Naive B cell (primary cell): ENCODE measurements at regions not wholly inside any gene's neighbourhood (a gene's known extent, or its start where the extent isn't known, plus 50 kb on each side); places are given as distances from the start of the nearest gene placed in this dataset.
"Not testable (repeated sequence)": the region's sequence is repeated elsewhere in the genome, so short reads cannot be mapped to it uniquely, and the experiment has no call there.

Source experiments
- ATAC-seq, 2 donors: fragments of 150-1000 bp; cut with Tn5 transposase; 2 replicates each; pipeline ENCODE4 v1.10.0; 2021; ENCODE audit warnings: low read depth in 2 of 2, mild to moderate bottlenecking in 2 of 2, moderate library complexity in 2 of 2
- DNase-seq: peaks from one replicate; pipeline ENCODE4 v3.0.0; 2022
- H3K27ac Mint-ChIP-seq, 6 donors: one replicate each; pipeline ENCODE4 v1.8.0; 2020 to 2022; ENCODE audit warnings: mild to moderate bottlenecking in 6 of 6, mixed read lengths in 6 of 6, moderate library complexity in 5 of 6, inconsistent platforms in 2 of 6
- H3K27me3 Mint-ChIP-seq, 3 donors: one replicate each; pipeline ENCODE4 v1.8.0; 2021 to 2022; ENCODE audit warnings: mixed read lengths in 3 of 3, mild to moderate bottlenecking in 1 of 3
- H3K36me3 Mint-ChIP-seq, 2 donors: one replicate each; pipeline ENCODE4 v1.8.0; 2020 to 2022; ENCODE audit warnings: mixed read lengths in 2 of 2, inconsistent platforms in 1 of 2, mild to moderate bottlenecking in 1 of 2
- H3K4me1 Mint-ChIP-seq, 3 donors: one replicate each; pipeline ENCODE4 v1.8.0; 2020 to 2022; ENCODE audit warnings: mixed read lengths in 3 of 3, inconsistent platforms in 1 of 3, mild to moderate bottlenecking in 1 of 3, moderate library complexity in 1 of 3
- H3K4me3 Mint-ChIP-seq, 8 donors: one replicate each; pipeline ENCODE4 v1.8.0; 2020 to 2022; ENCODE audit warnings: mild to moderate bottlenecking in 8 of 8, mixed read lengths in 8 of 8, moderate library complexity in 8 of 8, inconsistent platforms in 2 of 8
- H3K9me3 Mint-ChIP-seq, 7 donors: one replicate each; pipeline ENCODE4 v1.8.0; 2020 to 2022; ENCODE audit warnings: mixed read lengths in 7 of 7, mild to moderate bottlenecking in 5 of 7, inconsistent platforms in 2 of 7, moderate library complexity in 1 of 7

DNA sequence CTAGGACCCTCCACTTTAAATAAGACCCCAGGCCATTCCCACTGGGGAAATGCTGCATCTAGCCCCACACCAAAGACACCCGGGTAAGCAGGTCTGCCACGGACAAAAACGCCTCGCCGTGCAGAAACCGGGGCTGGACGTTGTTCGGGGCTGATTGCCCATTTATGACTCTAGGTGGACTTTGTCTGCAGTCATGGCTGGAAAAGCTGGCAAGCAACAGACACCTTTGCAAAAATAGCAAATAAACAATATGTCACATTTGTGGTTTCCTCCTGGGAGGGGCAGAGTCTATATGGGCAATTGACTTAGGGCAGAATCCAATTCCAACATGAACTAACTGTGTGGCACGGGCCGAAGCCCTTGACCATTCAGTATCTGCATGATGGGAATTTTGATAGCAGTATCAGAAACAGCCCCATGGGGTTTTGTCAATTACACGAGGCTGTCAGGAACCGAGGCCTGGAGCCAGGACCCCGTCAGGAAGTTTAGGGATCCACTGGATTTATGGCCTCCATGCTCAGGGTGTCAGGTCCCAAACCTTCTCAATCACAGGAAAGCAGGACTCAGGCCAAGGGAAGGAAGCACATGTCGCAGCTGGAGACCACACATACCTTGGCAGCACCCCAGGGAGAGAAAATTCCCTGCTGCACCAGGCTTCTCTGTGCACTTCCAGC lies 172.8 kb downstream of the OR4M2 start:
- not testable (repeated sequence) for ATAC-seq, H3K36me3 Mint-ChIP-seq, H3K9me3 Mint-ChIP-seq, DNase-seq
- Mint-ChIP-seq H3K27ac (peak overlapping the region in 1 of 6 donors; percentile 33), H3K4me1 (peaks cover 30 to 58% (median 47%) of the 10 kb centered on the region in 3 donors), H3K4me3 (peak overlapping the region in 5 of 8 donors; percentile 49 to 85 (median 59)), H3K27me3 (peaks cover 18 to 24% (median 19%) of the 10 kb centered on the region in 3 donors)

GRCh38 chr15:22253676-22254408 lies 173.5 kb downstream of the OR4M2 start:
- H3K27me3 Mint-ChIP-seq, result peaks cover 14 to 21% (median 15%) of the 10 kb centered on the region in 3 donors
- DNase-seq, result peak; percentile 60

DNA sequence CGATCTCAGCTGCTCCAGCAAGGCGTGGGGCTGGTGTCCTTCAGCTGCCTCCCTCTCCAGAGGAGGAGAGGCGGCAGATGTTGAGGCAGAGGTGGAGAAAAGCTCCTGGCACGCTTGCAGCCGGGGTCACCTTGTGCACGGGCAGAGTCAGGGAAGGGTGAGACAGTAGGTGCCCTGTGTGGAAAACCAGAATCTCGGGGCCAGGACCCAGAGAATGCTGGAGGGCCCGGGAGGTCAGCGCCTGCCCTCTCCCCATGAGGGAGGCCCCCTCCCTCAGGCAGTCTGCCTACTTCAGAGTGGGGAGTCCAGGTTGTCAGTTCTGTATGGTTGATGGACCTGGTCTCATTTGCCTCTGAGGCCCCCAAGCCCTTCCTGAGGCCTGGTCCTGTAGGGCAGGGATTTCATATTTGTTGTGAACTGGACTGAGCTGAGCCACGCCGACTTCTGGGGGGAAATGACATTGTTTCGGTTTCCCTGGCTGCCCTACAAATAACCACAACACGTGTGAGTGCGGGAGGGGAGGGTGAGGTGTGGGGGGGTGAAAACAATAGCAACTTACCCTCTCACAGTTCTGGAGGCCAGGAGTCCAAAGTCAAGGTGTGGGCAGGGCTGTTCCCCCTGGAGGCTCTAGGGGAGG lies 174.2 kb downstream of the OR4M2 start:
- Mint-ChIP-seq H3K27me3 (peaks cover 14 to 28% (median 15%) of the 10 kb centered on the region in 3 donors), H3K4me1 (peaks cover 30 to 58% (median 47%) of the 10 kb centered on the region in 3 donors), H3K27ac (peak overlapping the region in 5 of 6 donors; percentile 41 to 88 (median 72)), H3K4me3 (peak overlapping the region; percentile 49 to 85 (median 66))
- not testable (repeated sequence) for H3K36me3 Mint-ChIP-seq, H3K9me3 Mint-ChIP-seq
- DNase-seq (peak; percentile 23), ATAC-seq (peak; percentile 30 to 45)

More at GRCh38 chr15:22253676-22254408, 173.5 kb downstream of the OR4M2 start:
- Mint-ChIP-seq H3K4me3 (peak overlapping the region in 7 of 8 donors; percentile 49 to 85 (median 65)), H3K4me1 (peaks cover 30 to 58% (median 47%) of the 10 kb centered on the region in 3 donors), H3K36me3 (no peaks in the 10 kb centered on the region), H3K27ac (peak overlapping the region; percentile 35 to 88 (median 62)), H3K9me3 (peaks cover 0 to 4% (median 0%) of the 10 kb centered on the region in 7 donors)
- ATAC-seq, result peak; percentile 84 to 85

DNA sequence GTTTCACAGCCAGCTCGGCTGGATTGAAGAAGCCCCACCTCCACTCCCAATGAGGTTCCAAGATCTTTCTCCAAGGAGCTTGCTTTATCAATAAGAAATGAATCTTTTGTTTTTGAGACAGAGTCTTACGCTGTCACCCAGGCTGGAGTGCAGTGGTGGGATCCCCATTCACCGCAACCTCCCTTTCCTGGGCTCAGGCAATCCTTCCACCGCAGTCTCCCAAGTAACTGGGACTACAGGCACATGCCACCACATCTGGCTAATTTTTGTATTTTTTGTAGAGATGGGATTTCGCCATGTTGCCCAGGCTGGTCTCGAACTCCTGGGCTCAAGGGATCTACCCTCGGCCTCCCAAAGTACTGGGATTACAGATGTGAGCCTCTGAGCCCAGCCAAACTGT lies 175.3 kb downstream of the OR4M2 start:
- not testable (repeated sequence) for H3K27ac Mint-ChIP-seq

DNA sequence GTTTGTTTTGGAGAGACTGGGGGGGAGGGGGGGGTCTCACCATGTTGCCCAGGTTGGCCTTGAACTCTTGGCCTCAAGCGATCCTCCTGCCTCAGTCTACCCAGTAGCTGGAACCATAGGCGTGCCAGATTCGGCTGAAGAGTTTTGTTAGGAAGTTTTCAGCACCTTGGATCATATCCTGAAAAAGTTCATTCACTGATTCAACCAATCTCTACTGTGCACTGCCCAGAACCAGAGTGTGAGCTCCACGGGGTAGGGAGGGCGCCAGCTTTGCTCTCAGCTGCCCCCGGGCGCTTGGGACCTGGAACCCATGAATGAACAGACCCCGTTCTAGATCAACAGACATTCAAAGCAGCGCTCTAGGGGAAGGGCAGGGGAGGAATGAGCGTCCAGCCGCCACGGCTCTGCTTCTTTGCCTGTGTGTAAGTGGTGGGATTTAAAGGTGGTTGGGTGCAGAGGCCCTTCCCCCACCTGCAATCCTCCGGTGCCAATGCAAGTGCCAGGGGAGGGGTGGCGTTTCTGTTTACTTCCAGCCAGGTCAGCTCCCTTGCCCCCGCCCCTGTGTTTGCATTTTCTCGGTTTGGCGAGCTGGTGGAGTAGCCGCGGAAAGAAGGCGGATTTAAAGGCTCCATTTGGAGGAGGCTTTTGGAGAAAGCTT lies 176.2 kb downstream of the OR4M2 start:
- H3K36me3 Mint-ChIP-seq, H3K27ac Mint-ChIP-seq, H3K9me3 Mint-ChIP-seq, ATAC-seq, DNase-seq: not testable (repeated sequence)
- peak overlapping the region in 2 of 8 donors; percentile 45 to 63 for H3K4me3 Mint-ChIP-seq
- peaks cover 14 to 38% (median 22%) of the 10 kb centered on the region in 3 donors for H3K27me3 Mint-ChIP-seq
- peaks cover 24 to 43% (median 36%) of the 10 kb centered on the region in 3 donors for H3K4me1 Mint-ChIP-seq

More for the DNA sequence above, 175.3 kb downstream of the OR4M2 start:
- H3K36me3 Mint-ChIP-seq, H3K4me3 Mint-ChIP-seq, DNase-seq, ATAC-seq, H3K9me3 Mint-ChIP-seq: not testable (repeated sequence)
- Mint-ChIP-seq H3K27me3 (peaks cover 18 to 38% (median 25%) of the 10 kb centered on the region in 3 donors), H3K4me1 (peaks cover 30 to 52% (median 45%) of the 10 kb centered on the region in 3 donors)

DNA sequence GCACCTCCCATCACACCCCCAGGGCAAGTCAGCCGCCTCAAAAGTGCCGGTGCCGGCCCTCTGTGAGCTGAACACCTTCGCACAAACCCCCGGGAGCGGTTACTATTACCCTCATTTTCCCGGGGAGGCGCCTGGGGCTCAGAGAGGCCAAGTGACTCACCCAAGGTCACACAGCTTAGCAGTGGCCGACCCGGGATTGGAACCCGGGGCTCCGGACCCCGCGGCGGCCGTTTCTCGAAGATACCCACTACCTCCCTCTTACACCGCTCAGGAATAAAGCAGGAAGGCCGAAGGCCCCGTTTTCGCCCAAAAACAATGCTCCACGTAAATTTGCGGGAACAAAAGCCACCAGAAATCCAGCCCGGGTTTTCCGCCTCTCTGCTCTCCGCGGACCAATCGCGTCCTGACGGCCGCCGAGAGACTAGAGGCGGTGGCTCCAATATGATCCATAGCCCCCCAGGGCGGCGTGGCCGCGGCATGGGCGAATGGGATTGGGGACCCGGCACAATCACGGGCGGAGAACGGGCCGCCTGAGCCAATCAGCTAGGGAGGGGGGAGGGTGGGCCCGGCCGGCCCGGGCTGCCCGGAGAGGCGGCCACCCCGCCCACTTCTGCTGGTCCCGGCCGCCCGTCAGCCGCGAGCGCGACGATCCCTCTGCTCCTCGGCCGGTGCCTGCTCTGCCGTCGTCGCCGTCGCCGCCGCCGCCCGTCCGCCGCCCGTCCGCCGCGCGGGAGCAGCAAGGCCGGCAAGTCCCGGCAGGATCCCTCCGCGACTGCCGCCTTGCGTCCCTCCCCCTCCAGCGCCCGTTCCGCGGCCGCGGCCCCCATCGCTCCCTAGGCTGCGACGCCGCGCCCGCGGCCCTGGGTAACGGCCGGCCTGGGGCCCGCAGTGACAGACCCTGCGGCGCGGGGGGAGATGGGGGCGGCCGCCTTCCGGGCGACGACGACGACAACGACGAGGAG lies 177.0 kb downstream of the OR4M2 start:
- Mint-ChIP-seq H3K9me3 (peaks cover 0 to 7% (median 0%) of the 10 kb centered on the region in 7 donors), H3K27ac (no peak overlapping the region), H3K27me3 (peaks cover 7 to 38% (median 18%) of the 10 kb centered on the region in 3 donors), H3K36me3 (no peaks in the 10 kb centered on the region), H3K4me3 (peak overlapping the region in 2 of 8 donors; percentile 45 to 63), H3K4me1 (peaks cover 16 to 35% (median 28%) of the 10 kb centered on the region in 3 donors)
- no peak for DNase-seq
- no peak for ATAC-seq

DNA sequence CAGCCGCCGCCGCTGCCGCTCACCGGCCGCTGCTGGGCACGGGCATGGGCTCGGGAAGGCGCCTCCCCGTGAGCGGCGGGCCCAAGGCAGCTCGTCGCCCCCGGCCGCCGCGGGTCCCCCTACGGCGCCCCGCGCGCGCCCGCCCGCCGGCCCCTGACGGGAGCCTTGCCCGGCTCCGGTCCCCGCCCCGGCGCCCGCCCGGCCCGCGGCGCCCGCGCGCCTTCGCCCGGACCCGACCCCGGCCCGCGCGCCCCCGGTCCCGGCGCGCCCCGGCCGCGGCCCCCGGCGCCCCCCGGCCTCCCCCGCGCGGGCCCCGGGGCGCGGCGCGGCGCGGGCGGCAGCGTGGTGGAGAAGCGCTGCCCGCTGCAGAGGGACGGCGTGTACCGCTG lies 177.7 kb downstream of the OR4M2 start:
- peaks cover 0 to 7% (median 0%) of the 10 kb centered on the region in 7 donors for H3K9me3 Mint-ChIP-seq
- DNase-seq (no peak), ATAC-seq (no peak)
- H3K27me3 Mint-ChIP-seq, result peaks cover 7 to 38% (median 18%) of the 10 kb centered on the region in 3 donors
- H3K27ac Mint-ChIP-seq, result no peak overlapping the region
- H3K4me3 Mint-ChIP-seq, result peak overlapping the region in 2 of 8 donors; percentile 17 to 50
- peaks cover 16 to 29% (median 28%) of the 10 kb centered on the region in 3 donors for H3K4me1 Mint-ChIP-seq
- H3K36me3 Mint-ChIP-seq, result no peaks in the 10 kb centered on the region

- peaks cover 16 to 24% (median 23%) of the 10 kb centered on the region in 3 donors for H3K4me1 Mint-ChIP-seq
- H3K36me3 Mint-ChIP-seq, result no peaks in the 10 kb centered on the region
- peaks cover 7 to 38% (median 18%) of the 10 kb centered on the region in 3 donors for H3K27me3 Mint-ChIP-seq
- DNase-seq (no peak), ATAC-seq (no peak)
- H3K27ac Mint-ChIP-seq, result peak overlapping the region in 1 of 6 donors; percentile 29
- H3K4me3 Mint-ChIP-seq, result peak overlapping the region in 2 of 8 donors; percentile 17 to 52
- H3K9me3 Mint-ChIP-seq, result peaks cover 0 to 7% (median 0%) of the 10 kb centered on the region in 7 donors
Observed at GRCh38 chr15:22258398-22259150, 178.2 kb downstream of the OR4M2 start.

DNA sequence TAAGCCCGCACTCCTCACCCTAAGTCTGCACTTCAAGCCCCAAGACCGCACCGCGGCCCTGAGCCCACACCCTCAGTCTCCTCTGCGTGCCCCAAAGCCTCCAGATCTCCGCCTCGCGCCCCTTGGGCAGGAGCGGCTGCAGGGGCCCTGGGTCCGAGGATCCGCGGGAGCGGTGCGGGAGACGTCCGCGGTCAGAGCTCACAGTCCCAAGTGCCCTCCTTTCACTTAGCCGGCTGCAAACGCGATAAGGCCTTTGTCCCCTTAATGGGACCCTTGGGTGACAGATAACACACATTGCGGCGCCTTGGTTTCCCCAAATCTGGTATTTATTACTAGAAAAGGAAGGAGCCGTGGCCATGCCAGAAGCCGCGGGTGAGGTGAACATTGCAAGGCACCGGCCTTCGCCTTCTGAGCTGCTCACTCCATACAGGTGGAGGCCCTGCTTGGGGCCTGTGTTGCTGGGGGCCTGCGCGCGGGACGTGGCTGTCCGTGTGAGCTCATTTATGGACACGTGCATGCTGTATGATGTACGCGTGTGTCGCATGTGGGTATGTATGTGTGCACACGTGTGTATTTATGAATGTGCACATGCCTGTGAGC lies 178.9 kb downstream of the OR4M2 start:
- peaks cover 7 to 34% (median 13%) of the 10 kb centered on the region in 3 donors for H3K27me3 Mint-ChIP-seq
- H3K27ac Mint-ChIP-seq, result peak overlapping the region in 2 of 6 donors; percentile 12 to 29
- H3K4me1 Mint-ChIP-seq, result peaks cover 9 to 17% (median 16%) of the 10 kb centered on the region in 3 donors
- H3K4me3 Mint-ChIP-seq, result peak overlapping the region in 1 of 8 donors; percentile 52
- not testable (repeated sequence) for ATAC-seq, H3K9me3 Mint-ChIP-seq, DNase-seq, H3K36me3 Mint-ChIP-seq

DNA sequence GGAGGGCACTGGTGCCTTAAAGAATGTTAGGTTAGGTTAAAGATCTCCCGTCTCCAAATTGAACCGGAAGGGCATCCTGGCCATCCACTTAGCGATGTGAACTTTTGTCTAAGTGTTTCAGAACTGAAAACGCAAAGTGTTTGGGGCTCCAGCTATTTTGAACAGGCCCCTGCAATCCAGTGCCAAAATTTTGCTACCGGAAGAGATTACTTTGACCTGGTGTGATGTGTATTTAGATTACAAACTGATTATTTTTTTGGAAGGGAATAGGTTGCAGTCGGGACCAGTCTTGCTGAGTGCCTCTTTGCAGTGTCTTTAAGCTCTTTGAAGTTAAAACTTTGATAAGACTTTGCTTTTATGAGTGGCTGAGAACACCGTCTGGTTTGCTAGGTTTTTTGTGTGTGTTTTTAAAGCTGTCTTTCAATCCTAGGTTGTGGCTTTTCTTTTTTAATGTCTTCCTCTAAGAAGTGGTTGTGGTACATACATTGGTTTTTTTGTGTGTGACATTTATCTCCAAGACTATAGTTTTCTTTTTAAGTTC lies 179.6 kb downstream of the OR4M2 start:
- Mint-ChIP-seq H3K4me1 (peaks cover 2 to 10% (median 9%) of the 10 kb centered on the region in 3 donors), H3K36me3 (no peaks in the 10 kb centered on the region), H3K27ac (no peak overlapping the region), H3K4me3 (no peak overlapping the region), H3K27me3 (peaks cover 6 to 34% (median 13%) of the 10 kb centered on the region in 3 donors), H3K9me3 (peaks cover 0 to 7% (median 0%) of the 10 kb centered on the region in 7 donors)
- DNase-seq (no peak), ATAC-seq (no peak)

GRCh38 chr15:22262613-22263020 lies 182.3 kb downstream of the OR4M2 start:
- no peak overlapping the region for H3K4me3 Mint-ChIP-seq
- peaks cover 0 to 3% (median 0%) of the 10 kb centered on the region in 7 donors for H3K9me3 Mint-ChIP-seq
- no peaks in the 10 kb centered on the region for H3K4me1 Mint-ChIP-seq
- peaks cover 3 to 20% (median 13%) of the 10 kb centered on the region in 3 donors for H3K27me3 Mint-ChIP-seq
- no peak for ATAC-seq
- DNase-seq, result no peak
- no peak overlapping the region for H3K27ac Mint-ChIP-seq
- H3K36me3 Mint-ChIP-seq, result no peaks in the 10 kb centered on the region
